Activated naive CD4-positive, alpha-beta T cell treated with anti-CD3 and anti-CD28 coated beads for 36 hours (primary cell): ENCODE measurements at regions not wholly inside any gene's neighbourhood (a gene's known extent, or its start where the extent isn't known, plus 50 kb on each side); places are given as distances from the start of the nearest gene placed in this dataset.

ENCODE experiments used
- CTCF ChIA-PET: fragments of 350-600 bp; sonication (Branson Sonifier 250); formaldehyde crosslinking; loops from one replicate; lab custom pipeline; 2021; ENCODE audit warnings: antibody characterized with exemption; lab: Charles Lee
- DNase-seq: peaks from one replicate; pipeline ENCODE4 v3.0.0-alpha.2; 2020
- H3K27ac Mint-ChIP-seq: one replicate; pipeline ENCODE4 v1.8.0; 2021; ENCODE audit warnings: mild to moderate bottlenecking, mixed read lengths
- H3K27me3 Mint-ChIP-seq: one replicate; pipeline ENCODE4 v1.8.0; 2021; ENCODE audit warnings: low read depth, mixed read lengths
- H3K36me3 Mint-ChIP-seq: one replicate; pipeline ENCODE4 v1.8.0; 2021; ENCODE audit warnings: low read depth, mixed read lengths
- H3K4me1 Mint-ChIP-seq: one replicate; pipeline ENCODE4 v1.8.0; 2021; ENCODE audit warnings: low read depth, mixed read lengths
- H3K4me3 Mint-ChIP-seq: one replicate; pipeline ENCODE4 v1.8.0; 2021; ENCODE audit warnings: mild to moderate bottlenecking, moderate library complexity, mixed read lengths
- H3K9me3 Mint-ChIP-seq: one replicate; pipeline ENCODE4 v1.8.0; 2021; ENCODE audit warnings: mixed read lengths
- intact Hi-C: fragments of 100-400 bp; cut with micrococcal nuclease; formaldehyde crosslinking; loops from one replicate; pipeline ENCODE4 v1.15.1; 2023

- Mint-ChIP-seq H3K4me1 (no peaks in the 10 kb centered on the region), H3K27me3 (no peaks in the 10 kb centered on the region), H3K4me3 (no peak overlapping the region), H3K27ac (no peak overlapping the region), H3K9me3 (no peaks in the 10 kb centered on the region), H3K36me3 (no peaks in the 10 kb centered on the region)
- intact Hi-C loops = no loop called here
- CTCF ChIA-PET = no interaction called here
- DNase-seq = no peak
These were observed 126.1 kb downstream of the FGF9 start for GRCh38 chr13:21796775-21797514.

- H3K36me3 Mint-ChIP-seq = no peaks in the 10 kb centered on the region
- CTCF ChIA-PET = interaction anchor here (0.6 kb wide), 1 partner anchor 139 kb away, joined by 3 read pairs; no protein-coding TSS in a partner anchor
- H3K27me3 Mint-ChIP-seq = no peaks in the 10 kb centered on the region
- no peak overlapping the region for H3K4me3 Mint-ChIP-seq
- intact Hi-C loops = no loop called here
- H3K9me3 Mint-ChIP-seq = no peaks in the 10 kb centered on the region
- H3K4me1 Mint-ChIP-seq = no peaks in the 10 kb centered on the region
- H3K27ac Mint-ChIP-seq = no peak overlapping the region
- no peak for DNase-seq
These were observed 126.9 kb downstream of the FGF9 start for GRCh38 chr13:21797736-21798135.

- no peaks in the 10 kb centered on the region for H3K36me3 Mint-ChIP-seq
- no peak overlapping the region for H3K27ac Mint-ChIP-seq
- no peak overlapping the region for H3K4me3 Mint-ChIP-seq
- DNase-seq = no peak
- intact Hi-C loops = no loop called here
- H3K9me3 Mint-ChIP-seq = no peaks in the 10 kb centered on the region
- CTCF ChIA-PET = interaction anchor here (0.6 kb wide), 1 partner anchor 139 kb away, joined by 3 read pairs; no protein-coding TSS in a partner anchor
- no peaks in the 10 kb centered on the region for H3K4me1 Mint-ChIP-seq
- no peaks in the 10 kb centered on the region for H3K27me3 Mint-ChIP-seq
These were observed 127.3 kb downstream of the FGF9 start for GRCh38 chr13:21798181-21798580.

- Mint-ChIP-seq H3K27ac (no peak overlapping the region), H3K27me3 (no peaks in the 10 kb centered on the region), H3K4me3 (no peak overlapping the region), H3K9me3 (no peaks in the 10 kb centered on the region), H3K4me1 (no peaks in the 10 kb centered on the region), H3K36me3 (no peaks in the 10 kb centered on the region)
- intact Hi-C loops = no loop called here
- no peak for DNase-seq
- CTCF ChIA-PET = no interaction called here
These were observed 128.8 kb downstream of the FGF9 start for GRCh38 chr13:21799671-21800070.

GRCh38 chr13:21800837-21801616, 130.2 kb downstream of the FGF9 start:
- CTCF ChIA-PET = no interaction called here
- no peaks in the 10 kb centered on the region for H3K9me3 Mint-ChIP-seq
- no peak overlapping the region for H3K4me3 Mint-ChIP-seq
- H3K27me3 Mint-ChIP-seq = no peaks in the 10 kb centered on the region
- intact Hi-C loops = no loop called here
- no peaks in the 10 kb centered on the region for H3K36me3 Mint-ChIP-seq
- DNase-seq = no peak
- no peaks in the 10 kb centered on the region for H3K4me1 Mint-ChIP-seq
- no peak overlapping the region for H3K27ac Mint-ChIP-seq

- no peak for DNase-seq
- Mint-ChIP-seq H3K36me3 (no peaks in the 10 kb centered on the region), H3K4me1 (no peaks in the 10 kb centered on the region), H3K27ac (no peak overlapping the region), H3K27me3 (peaks cover 7% of the 10 kb centered on the region), H3K4me3 (no peak overlapping the region), H3K9me3 (peaks cover 3% of the 10 kb centered on the region)
- CTCF ChIA-PET = no interaction called here
- intact Hi-C loops = no loop called here
These were observed 134.9 kb downstream of the FGF9 start for GRCh38 chr13:21805733-21806132.

- Mint-ChIP-seq H3K4me1 (no peaks in the 10 kb centered on the region), H3K9me3 (peaks cover 3% of the 10 kb centered on the region), H3K27me3 (peaks cover 4% of the 10 kb centered on the region), H3K27ac (no peak overlapping the region), H3K36me3 (no peaks in the 10 kb centered on the region), H3K4me3 (no peak overlapping the region)
- DNase-seq = no peak
- intact Hi-C loops = no loop called here
- CTCF ChIA-PET = no interaction called here
These were observed 141.3 kb downstream of the FGF9 start for GRCh38 chr13:21812192-21812626.

- CTCF ChIA-PET = no interaction called here
These were observed 142.2 kb downstream of the FGF9 start for GRCh38 chr13:21813110-21813509.

GRCh38 chr13:21813844-21814243, 143.0 kb downstream of the FGF9 start:
- intact Hi-C loops = no loop called here
- no peak overlapping the region for H3K27ac Mint-ChIP-seq
- peaks cover 2% of the 10 kb centered on the region for H3K27me3 Mint-ChIP-seq
- CTCF ChIA-PET = no interaction called here
- no peak for DNase-seq
- H3K36me3 Mint-ChIP-seq = no peaks in the 10 kb centered on the region
- H3K4me3 Mint-ChIP-seq = no peak overlapping the region
- H3K4me1 Mint-ChIP-seq = no peaks in the 10 kb centered on the region
- no peaks in the 10 kb centered on the region for H3K9me3 Mint-ChIP-seq

More at GRCh38 chr13:21813110-21813509, 142.2 kb downstream of the FGF9 start:
- H3K9me3 Mint-ChIP-seq = no peaks in the 10 kb centered on the region
- peaks cover 2% of the 10 kb centered on the region for H3K27me3 Mint-ChIP-seq
- H3K36me3 Mint-ChIP-seq = no peaks in the 10 kb centered on the region
- H3K27ac Mint-ChIP-seq = no peak overlapping the region
- no peak for DNase-seq
- H3K4me1 Mint-ChIP-seq = no peaks in the 10 kb centered on the region
- H3K4me3 Mint-ChIP-seq = no peak overlapping the region
- intact Hi-C loops = no loop called here

- Mint-ChIP-seq H3K27ac (no peak overlapping the region), H3K9me3 (no peaks in the 10 kb centered on the region), H3K36me3 (no peaks in the 10 kb centered on the region), H3K27me3 (peaks cover 2% of the 10 kb centered on the region), H3K4me1 (no peaks in the 10 kb centered on the region), H3K4me3 (no peak overlapping the region)
- DNase-seq = no peak
- intact Hi-C loops = no loop called here
- CTCF ChIA-PET = no interaction called here
These were observed 143.7 kb downstream of the FGF9 start for GRCh38 chr13:21814604-21815003.

- no peaks in the 10 kb centered on the region for H3K9me3 Mint-ChIP-seq
- H3K27ac Mint-ChIP-seq = no peak overlapping the region
- CTCF ChIA-PET = no interaction called here
- H3K4me3 Mint-ChIP-seq = no peak overlapping the region
- DNase-seq = no peak
- intact Hi-C loops = no loop called here
- H3K27me3 Mint-ChIP-seq = no peaks in the 10 kb centered on the region
- H3K36me3 Mint-ChIP-seq = no peaks in the 10 kb centered on the region
- H3K4me1 Mint-ChIP-seq = no peaks in the 10 kb centered on the region
These were observed 147.0 kb downstream of the FGF9 start for GRCh38 chr13:21817878-21818277.

GRCh38 chr13:21822029-21822428, 151.2 kb downstream of the FGF9 start:
- Mint-ChIP-seq H3K4me1 (no peaks in the 10 kb centered on the region), H3K27me3 (no peaks in the 10 kb centered on the region)
- intact Hi-C loops = no loop called here

GRCh38 chr13:21823416-21823815, 152.5 kb downstream of the FGF9 start:
- Mint-ChIP-seq H3K27me3 (no peaks in the 10 kb centered on the region), H3K27ac (no peak overlapping the region), H3K36me3 (no peaks in the 10 kb centered on the region), H3K9me3 (no peaks in the 10 kb centered on the region), H3K4me3 (no peak overlapping the region), H3K4me1 (no peaks in the 10 kb centered on the region)
- DNase-seq = no peak
- CTCF ChIA-PET = interaction anchor here (0.6 kb wide), 1 partner anchor 21 kb away, joined by 3 read pairs; no protein-coding TSS in a partner anchor
- intact Hi-C loops = no loop called here

More at GRCh38 chr13:21822029-21822428, 151.2 kb downstream of the FGF9 start:
- Mint-ChIP-seq H3K4me3 (no peak overlapping the region), H3K36me3 (no peaks in the 10 kb centered on the region), H3K27ac (no peak overlapping the region), H3K9me3 (no peaks in the 10 kb centered on the region)
- DNase-seq = no peak
- CTCF ChIA-PET = no interaction called here
